OCI-LY1 (cell line): ENCODE measurements at regions not wholly inside any gene's neighbourhood (a gene's known extent, or its start where the extent isn't known, plus 50 kb on each side); places are given as distances from the start of the nearest gene placed in this dataset.

Experiments used
- H2AFZ ChIP-seq: fragments of 200-600 bp; sonication (generic), shearing (Covaris generic); 2 replicates; pipeline ENCODE4 v1.6.0; 2014; ENCODE audit warnings: antibody characterized with exemption, mild to moderate bottlenecking, low read length
- H3F3A ChIP-seq: fragments of 200-600 bp; sonication (generic), shearing (Covaris generic); 2 replicates; pipeline ENCODE4 v1.6.0; 2014; ENCODE audit warnings: mild to moderate bottlenecking, antibody characterized with exemption, low read length, moderate library complexity; ENCODE audit not compliant: insufficient read depth
- H3K27ac ChIP-seq: fragments of 200-600 bp; sonication (generic); 2 replicates; pipeline ENCODE4 v1.5.1; 2014; ENCODE audit warnings: low read length, mixed run types, mild to moderate bottlenecking, low read depth; ENCODE audit not compliant: poor library complexity, severe bottlenecking
- H3K27me3 ChIP-seq: fragments of 200-600 bp; sonication (generic); 2 replicates; pipeline ENCODE4 v1.6.0; 2014; ENCODE audit warnings: antibody characterized with exemption, mild to moderate bottlenecking, low read length, moderate library complexity; ENCODE audit not compliant: insufficient read depth
- H3K36me3 ChIP-seq: fragments of 200-600 bp; sonication (generic); 2 replicates; pipeline ENCODE4 v1.6.1; 2014; ENCODE audit warnings: mild to moderate bottlenecking, antibody characterized with exemption, low read length, moderate library complexity, mixed read lengths; ENCODE audit not compliant: insufficient read depth
- H3K4me1 ChIP-seq: fragments of 200-600 bp; sonication (generic); 2 replicates; pipeline ENCODE4 v1.5.1; 2014; ENCODE audit warnings: mild to moderate bottlenecking, low read length, moderate library complexity; ENCODE audit not compliant: insufficient read depth, severe bottlenecking
- H3K4me2 ChIP-seq: fragments of 200-600 bp; sonication (generic), shearing (Covaris generic); 2 replicates; pipeline ENCODE4 v1.6.1; 2014; ENCODE audit warnings: low read length
- H3K4me3 ChIP-seq: fragments of 200-600 bp; sonication (generic); 2 replicates; pipeline ENCODE4 v1.5.1; 2014; ENCODE audit warnings: low read length, low read depth, mild to moderate bottlenecking, mixed read lengths; ENCODE audit not compliant: poor library complexity, severe bottlenecking
- H3K79me2 ChIP-seq: fragments of 200-600 bp; shearing (Covaris generic); 2 replicates; pipeline ENCODE4 v1.6.1; 2016; ENCODE audit warnings: mixed run types, low read length, mixed read lengths; ENCODE audit not compliant: insufficient read depth
- H3K9ac ChIP-seq: fragments of 200-600 bp; sonication (generic), shearing (Covaris generic); 2 replicates; pipeline ENCODE4 v1.6.1; 2014; ENCODE audit warnings: mild to moderate bottlenecking, low read length, mixed read lengths
- H3K9me2 ChIP-seq: fragments of 200-600 bp; sonication (generic), shearing (Covaris generic); 2 replicates; pipeline ENCODE4 v1.6.1; 2014; ENCODE audit warnings: low read depth, mild to moderate bottlenecking, low read length, mixed read lengths
- H3K9me3 ChIP-seq: fragments of 200-600 bp; shearing (Covaris generic); 2 replicates; pipeline ENCODE4 v1.6.1; 2014; ENCODE audit warnings: low read length, mixed read lengths
- H4K20me1 ChIP-seq: fragments of 200-600 bp; sonication (generic), shearing (Covaris generic); 2 replicates; pipeline ENCODE4 v1.6.0; 2016; ENCODE audit warnings: mild to moderate bottlenecking, low read length; ENCODE audit not compliant: insufficient read depth
- CTCF ChIP-seq: fragments of 200-600 bp; sonication (generic), shearing (Covaris generic); IDR thresholded peaks from 2 replicates; pipeline ENCODE4 v1.5.1; 2017; ENCODE audit warnings: mild to moderate bottlenecking, antibody characterized with exemption, low read length, moderate library complexity, mixed read lengths
- EZH2 ChIP-seq: fragments of 200-600 bp; sonication (generic), shearing (Covaris generic); IDR thresholded peaks from 2 replicates; pipeline ENCODE4 v1.8.0; 2017; ENCODE audit warnings: borderline replicate concordance, mixed run types, mild to moderate bottlenecking, antibody characterized with exemption, low read length, moderate library complexity, mixed read lengths

DNA sequence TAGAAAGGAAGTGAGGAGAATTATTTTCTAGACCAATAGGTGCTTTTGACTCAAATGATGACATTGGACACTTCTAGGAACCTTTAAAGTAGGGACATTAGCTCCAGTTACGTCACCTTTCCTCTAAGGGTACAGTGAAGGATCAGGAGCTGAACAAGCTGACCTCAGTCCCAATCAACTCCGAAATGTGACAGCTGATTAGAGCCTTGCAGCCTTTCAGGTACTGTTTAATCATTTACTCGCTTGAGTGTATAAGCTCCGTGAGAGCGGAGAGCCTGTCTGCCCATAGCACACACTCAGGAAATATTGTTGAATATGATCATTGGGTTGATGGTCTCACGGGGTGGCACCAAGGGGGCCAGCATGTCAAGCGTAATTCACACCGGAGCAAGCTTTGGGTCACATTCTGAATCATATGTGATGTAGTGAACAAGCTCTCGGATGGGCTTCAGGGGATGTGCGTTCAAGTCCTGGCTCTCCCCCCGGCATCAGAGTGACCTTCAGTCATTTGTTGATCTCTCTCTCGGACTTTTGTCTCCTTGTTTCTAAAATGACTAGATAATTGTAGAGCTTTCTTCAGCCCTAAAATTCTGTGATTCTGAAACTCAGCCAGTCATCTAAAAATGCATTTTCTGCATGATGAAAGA, 141.9 kb downstream of the ZIC5 start:
- Histone ChIP-seq H3K36me3 (no peaks in the 10 kb centered on the region), H3K4me3 (no peak overlapping the region)
- TF ChIP-seq CTCF (no peak), EZH2 (no peak)

DNA sequence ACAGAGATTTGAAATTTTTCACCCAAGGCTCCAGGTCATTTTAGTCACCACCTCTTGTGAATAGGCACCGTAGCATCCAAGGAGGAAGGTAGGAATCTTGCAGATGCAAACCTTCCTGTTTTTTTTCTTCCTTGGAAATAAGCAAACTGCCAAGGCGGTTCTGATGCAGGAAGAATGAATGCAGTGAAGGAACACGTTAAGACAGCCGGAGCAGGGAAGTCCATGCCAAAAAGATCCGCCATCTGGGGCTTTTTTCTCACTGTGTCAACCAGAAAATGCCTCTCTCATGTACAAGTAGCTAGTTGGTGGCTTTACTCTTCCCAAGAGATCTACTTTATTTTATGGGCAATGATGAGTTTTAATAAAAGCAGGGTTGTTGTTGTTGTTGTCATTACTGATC, 142.4 kb downstream of the ZIC5 start:
- H3K27ac ChIP-seq, result no peak overlapping the region
- H3F3A ChIP-seq, result no peaks in the 10 kb centered on the region
- no peaks in the 10 kb centered on the region for H3K9me2 ChIP-seq
- TF ChIP-seq EZH2 (no peak), CTCF (no peak)
- no peak overlapping the region for H2AFZ ChIP-seq
- H3K9me3 ChIP-seq, result no peaks in the 10 kb centered on the region
- H3K4me2 ChIP-seq, result no peak overlapping the region
- no peaks in the 10 kb centered on the region for H3K79me2 ChIP-seq
- H3K9ac ChIP-seq, result no peak overlapping the region
- H3K27me3 ChIP-seq, result no peaks in the 10 kb centered on the region
- no peaks in the 10 kb centered on the region for H3K36me3 ChIP-seq
- no peak overlapping the region for H3K4me3 ChIP-seq
- H4K20me1 ChIP-seq, result no peaks in the 10 kb centered on the region
- H3K4me1 ChIP-seq, result no peaks in the 10 kb centered on the region

More for the DNA sequence above, 141.9 kb downstream of the ZIC5 start:
- Histone ChIP-seq H3K4me2 (no peak overlapping the region), H3K27me3 (no peaks in the 10 kb centered on the region), H3K27ac (no peak overlapping the region), H3K79me2 (no peaks in the 10 kb centered on the region), H2AFZ (no peak overlapping the region), H3K9me2 (no peaks in the 10 kb centered on the region), H3F3A (no peaks in the 10 kb centered on the region), H3K9me3 (no peaks in the 10 kb centered on the region), H3K4me1 (no peaks in the 10 kb centered on the region), H3K9ac (no peak overlapping the region), H4K20me1 (no peaks in the 10 kb centered on the region)

DNA sequence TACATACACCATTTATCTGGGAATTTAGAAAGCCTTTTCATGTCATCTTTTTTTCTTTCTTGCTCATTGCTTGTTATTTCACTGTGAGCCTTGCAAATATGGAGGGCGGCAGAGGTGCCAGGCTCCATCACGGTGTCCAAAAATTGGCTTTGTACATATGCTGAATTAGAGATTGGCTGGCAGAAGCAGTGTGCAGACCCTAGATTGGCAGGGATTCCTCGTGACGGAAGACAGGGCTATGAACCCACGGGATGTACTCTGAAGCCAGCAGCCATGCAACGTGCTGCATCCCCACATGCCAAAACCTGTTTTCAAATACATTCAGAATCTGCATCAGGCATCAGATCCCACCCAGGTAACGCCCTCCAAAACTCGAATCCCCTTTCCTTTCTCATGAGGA, 142.8 kb downstream of the ZIC5 start:
- Histone ChIP-seq H3K9ac (no peak overlapping the region), H3K27ac (no peak overlapping the region), H3K27me3 (no peaks in the 10 kb centered on the region), H3K36me3 (no peaks in the 10 kb centered on the region), H3F3A (no peaks in the 10 kb centered on the region), H3K9me2 (no peaks in the 10 kb centered on the region), H3K4me3 (no peak overlapping the region), H2AFZ (no peak overlapping the region), H3K4me1 (no peaks in the 10 kb centered on the region), H3K9me3 (no peaks in the 10 kb centered on the region), H3K79me2 (no peaks in the 10 kb centered on the region), H4K20me1 (no peaks in the 10 kb centered on the region), H3K4me2 (no peak overlapping the region)
- no peak for TF ChIP-seq EZH2
- TF ChIP-seq CTCF, result no peak
